ENCODE measurements at regions not wholly inside any gene's neighbourhood (a gene's known extent, or its start where the extent isn't known, plus 50 kb on each side); places are given as distances from the start of the nearest gene placed in this dataset.
"Not testable (repeated sequence)": the region's sequence is repeated elsewhere in the genome, so short reads cannot be mapped to it uniquely, and the experiment has no call there.

DNA sequence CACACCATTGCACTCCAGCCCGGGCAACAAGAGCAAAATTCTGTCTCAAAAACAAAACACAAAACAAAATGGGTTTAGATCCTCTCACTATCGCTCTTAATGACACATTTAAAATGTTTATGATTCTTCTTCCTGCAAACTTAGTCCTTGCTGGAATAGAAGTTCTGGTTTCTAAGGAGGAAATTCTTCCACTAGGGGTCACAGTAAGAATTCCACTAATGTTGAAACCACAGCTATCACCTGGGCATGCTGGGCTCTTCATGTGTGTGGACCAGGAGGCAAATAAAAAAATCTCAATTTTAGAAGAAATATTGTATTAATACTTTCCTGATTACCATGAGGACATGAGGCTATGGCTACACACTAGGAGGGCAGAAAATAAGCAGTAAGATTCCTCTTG, 915.8 kb downstream of the TYW1 start:
- Histone ChIP-seq H3K27ac (no peak overlapping the region), H3K9me3 (ENCODE audit: low read depth) (no peaks in the 10 kb centered on the region), H3F3A (ENCODE audit: insufficient read depth) (no peaks in the 10 kb centered on the region), H3K36me3 (ENCODE audit: low read depth) (no peaks in the 10 kb centered on the region), H3K4me3 (no peak overlapping the region), H3K79me2 (ENCODE audit: insufficient read depth) (no peaks in the 10 kb centered on the region), H3K27me3 (replicated peaks; ENCODE audit: insufficient read depth) (no peaks in the 10 kb centered on the region), H4K20me1 (ENCODE audit: insufficient read depth) (no peaks in the 10 kb centered on the region), H3K4me2 (ENCODE audit: unreplicated experiment) (no peak overlapping the region), H3K9me2 (ENCODE audit: insufficient read depth) (no peaks in the 10 kb centered on the region), H3K9ac (no peak overlapping the region), H2AFZ (no peak overlapping the region), H3K4me1 (ENCODE audit: insufficient read depth) (no peaks in the 10 kb centered on the region)
- 31 to 40% methylated on average over 2 of the region's 2 CpGs for WGBS, 2 experiments (ENCODE audit: low coverage in 1 of 2, low lambda C conversion rate in 2 of 2, missing lambda C conversion rate in 2 of 2)
- TF ChIP-seq EZH2phosphoT487 (IDR thresholded peaks at IDR 0.05; ENCODE audit: insufficient read depth, low read depth) (no peak), EZH2 (IDR thresholded peaks at IDR 0.05; ENCODE audit: insufficient read depth, poor library complexity, severe bottlenecking) (no peak)
- in situ Hi-C loops (cut with MboI) = no loop called here
- no peak for DNase-seq

DNA sequence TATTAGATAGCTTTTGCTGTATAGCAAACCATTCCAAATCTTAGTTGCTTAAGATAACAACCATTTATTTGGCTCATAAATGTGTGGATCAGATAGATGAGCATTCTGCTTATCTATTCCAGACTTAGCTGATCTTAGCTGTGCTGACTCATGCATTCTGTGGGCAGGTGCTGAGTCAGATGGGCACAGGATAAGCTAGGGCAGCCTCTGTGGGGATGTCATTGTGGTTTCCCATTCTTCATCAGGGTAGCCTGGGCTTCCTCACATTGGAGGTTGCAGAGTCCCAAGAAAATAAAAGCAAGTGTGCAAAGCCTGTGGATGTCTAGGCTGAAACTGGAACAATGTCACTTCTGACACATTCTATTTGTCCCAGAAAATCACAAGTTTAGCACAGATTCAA, 917.0 kb downstream of the TYW1 start:
- Histone ChIP-seq H3K9me3 (ENCODE audit: low read depth) (no peaks in the 10 kb centered on the region), H3K9me2 (ENCODE audit: insufficient read depth) (no peaks in the 10 kb centered on the region), H3F3A (ENCODE audit: insufficient read depth) (no peaks in the 10 kb centered on the region), H3K4me2 (ENCODE audit: unreplicated experiment) (no peak overlapping the region), H3K27me3 (replicated peaks; ENCODE audit: insufficient read depth) (no peaks in the 10 kb centered on the region), H3K4me3 (no peak overlapping the region), H3K79me2 (ENCODE audit: insufficient read depth) (no peaks in the 10 kb centered on the region), H3K9ac (no peak overlapping the region), H2AFZ (no peak overlapping the region), H3K27ac (no peak overlapping the region), H4K20me1 (ENCODE audit: insufficient read depth) (no peaks in the 10 kb centered on the region), H3K36me3 (ENCODE audit: low read depth) (no peaks in the 10 kb centered on the region), H3K4me1 (ENCODE audit: insufficient read depth) (no peaks in the 10 kb centered on the region)
- DNase-seq = peak; percentile 4
- in situ Hi-C loops (cut with MboI) = no loop called here
- no peak for TF ChIP-seq EZH2phosphoT487 (IDR thresholded peaks at IDR 0.05; ENCODE audit: insufficient read depth, low read depth)
- TF ChIP-seq EZH2 (IDR thresholded peaks at IDR 0.05; ENCODE audit: insufficient read depth, poor library complexity, severe bottlenecking) = no peak

DNA sequence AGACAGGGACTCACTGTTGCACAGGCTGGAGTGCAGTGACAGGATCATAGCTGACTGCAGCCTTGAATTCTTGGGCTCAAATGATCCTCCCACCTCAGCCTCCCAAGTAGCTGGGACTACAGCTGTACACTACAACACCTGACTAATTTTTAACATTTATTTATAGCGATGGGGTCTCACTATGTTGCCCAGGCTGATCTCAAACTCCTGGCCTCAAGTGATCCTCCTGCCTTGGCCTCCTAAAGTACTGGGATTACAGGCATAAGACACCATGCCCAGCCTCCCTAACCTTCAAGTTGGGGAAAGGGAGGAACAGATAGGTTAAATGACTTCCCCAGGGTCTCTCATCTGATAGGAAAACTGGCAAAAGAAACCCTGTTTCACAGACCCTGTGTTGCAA, 919.5 kb downstream of the TYW1 start:
- H2AFZ ChIP-seq; H3K27me3 ChIP-seq (replicated peaks; ENCODE audit: insufficient read depth); H4K20me1 ChIP-seq (ENCODE audit: insufficient read depth); in situ Hi-C loops (cut with MboI); H3K27ac ChIP-seq; H3K36me3 ChIP-seq (ENCODE audit: low read depth); H3K79me2 ChIP-seq (ENCODE audit: insufficient read depth); H3K4me2 ChIP-seq (ENCODE audit: unreplicated experiment); H3K9me2 ChIP-seq (ENCODE audit: insufficient read depth); H3K9ac ChIP-seq; H3K4me3 ChIP-seq; H3K9me3 ChIP-seq (ENCODE audit: low read depth); H3F3A ChIP-seq (ENCODE audit: insufficient read depth); DNase-seq; H3K4me1 ChIP-seq (ENCODE audit: insufficient read depth): not testable (repeated sequence)
- WGBS, 2 experiments (ENCODE audit: low coverage in 1 of 2, low lambda C conversion rate in 2 of 2, missing lambda C conversion rate in 2 of 2) = 21 to 26% methylated on average over 1 of the region's 1 CpG

DNA sequence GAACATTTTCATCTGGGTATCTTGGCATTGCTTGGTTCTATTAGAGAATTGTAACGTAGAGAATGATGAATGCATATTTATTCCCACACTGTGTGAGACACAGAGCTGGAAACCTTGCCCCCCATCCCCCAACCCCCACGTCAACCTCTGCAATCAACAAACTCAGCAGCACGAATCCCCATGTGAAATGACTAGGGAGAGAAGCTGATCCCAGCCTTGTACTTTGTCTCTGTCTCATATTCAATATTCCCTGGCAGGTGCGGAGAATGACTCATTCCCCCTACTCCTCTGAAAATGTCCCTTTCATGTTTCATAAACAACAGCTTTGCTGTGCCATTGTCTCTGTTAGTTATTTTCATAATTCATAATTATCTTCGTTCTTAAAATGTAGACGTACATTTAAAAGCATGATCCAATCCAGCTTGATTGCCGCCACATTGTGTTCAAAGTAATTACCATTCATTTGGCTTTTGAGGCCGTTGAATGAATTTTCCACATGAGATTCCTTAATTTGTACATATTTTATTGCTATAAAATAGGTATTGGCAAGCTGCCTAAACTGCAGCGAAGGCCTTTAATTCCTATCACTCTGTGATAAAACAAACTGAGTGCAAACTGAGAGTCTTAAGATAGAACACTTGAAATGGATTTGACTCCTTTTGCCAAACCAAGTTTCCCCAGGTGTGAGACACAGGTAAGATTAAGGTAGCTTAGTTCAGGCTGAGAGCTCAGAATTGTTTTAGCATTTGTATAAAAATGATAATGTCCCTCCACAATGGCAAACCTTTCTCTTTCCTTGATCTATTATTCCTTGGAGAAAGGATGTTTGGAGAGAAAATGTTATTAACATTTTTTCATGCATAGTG, 920.2 kb downstream of the TYW1 start:
- Histone ChIP-seq H3K9ac (no peak overlapping the region), H3K27ac (no peak overlapping the region), H3K36me3 (ENCODE audit: low read depth) (no peaks in the 10 kb centered on the region), H3K9me2 (ENCODE audit: insufficient read depth) (no peaks in the 10 kb centered on the region), H2AFZ (no peak overlapping the region), H3K27me3 (replicated peaks; ENCODE audit: insufficient read depth) (no peaks in the 10 kb centered on the region), H4K20me1 (ENCODE audit: insufficient read depth) (no peaks in the 10 kb centered on the region), H3K9me3 (ENCODE audit: low read depth) (no peaks in the 10 kb centered on the region), H3F3A (ENCODE audit: insufficient read depth) (no peaks in the 10 kb centered on the region), H3K4me3 (no peak overlapping the region), H3K4me1 (ENCODE audit: insufficient read depth) (no peaks in the 10 kb centered on the region), H3K79me2 (ENCODE audit: insufficient read depth) (no peaks in the 10 kb centered on the region), H3K4me2 (ENCODE audit: unreplicated experiment) (no peak overlapping the region)
- TF ChIP-seq EZH2phosphoT487 (IDR thresholded peaks at IDR 0.05; ENCODE audit: insufficient read depth, low read depth) = no peak
- TF ChIP-seq EZH2 (IDR thresholded peaks at IDR 0.05; ENCODE audit: insufficient read depth, poor library complexity, severe bottlenecking) = no peak
- 37 to 38% methylated on average over 9 of the region's 9 CpGs for WGBS, 2 experiments (ENCODE audit: low coverage in 1 of 2, low lambda C conversion rate in 2 of 2, missing lambda C conversion rate in 2 of 2)
- no peak for DNase-seq
- in situ Hi-C loops (cut with MboI) = no loop called here

DNA sequence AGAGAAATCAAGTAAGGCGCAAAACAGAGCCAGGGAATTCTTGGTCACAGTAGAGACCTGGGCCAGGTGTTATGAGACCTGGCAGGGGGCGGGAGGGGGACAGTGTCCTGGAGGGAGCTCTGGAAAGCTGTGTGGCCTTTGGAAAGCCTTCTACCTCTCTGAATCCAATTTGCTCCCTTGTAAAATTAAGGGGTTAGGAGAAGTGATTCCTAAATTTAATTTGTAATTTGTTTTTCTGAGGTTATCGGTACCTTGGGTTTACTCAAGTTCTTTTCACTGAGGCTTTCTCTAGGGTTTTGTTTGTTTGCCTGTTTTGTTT, 920.8 kb downstream of the TYW1 start:
- Histone ChIP-seq H3K4me3 (no peak overlapping the region), H3F3A (ENCODE audit: insufficient read depth) (no peaks in the 10 kb centered on the region), H3K4me1 (ENCODE audit: insufficient read depth) (no peaks in the 10 kb centered on the region), H3K79me2 (ENCODE audit: insufficient read depth) (no peaks in the 10 kb centered on the region), H3K27ac (no peak overlapping the region), H3K4me2 (ENCODE audit: unreplicated experiment) (no peak overlapping the region), H3K27me3 (replicated peaks; ENCODE audit: insufficient read depth) (no peaks in the 10 kb centered on the region), H3K9ac (no peak overlapping the region), H3K9me3 (ENCODE audit: low read depth) (no peaks in the 10 kb centered on the region), H2AFZ (no peak overlapping the region), H3K36me3 (ENCODE audit: low read depth) (no peaks in the 10 kb centered on the region), H4K20me1 (ENCODE audit: insufficient read depth) (no peaks in the 10 kb centered on the region), H3K9me2 (ENCODE audit: insufficient read depth) (no peaks in the 10 kb centered on the region)
- in situ Hi-C loops (cut with MboI) = no loop called here
- 68 to 73% methylated on average over 3 of the region's 3 CpGs for WGBS, 2 experiments (ENCODE audit: low coverage in 1 of 2, low lambda C conversion rate in 2 of 2, missing lambda C conversion rate in 2 of 2)
- no peak for DNase-seq
- TF ChIP-seq EZH2phosphoT487 (IDR thresholded peaks at IDR 0.05; ENCODE audit: insufficient read depth, low read depth) = no peak
- no peak for TF ChIP-seq EZH2 (IDR thresholded peaks at IDR 0.05; ENCODE audit: insufficient read depth, poor library complexity, severe bottlenecking)

All from GM23248 (cell line).